Smooth muscle cell (in vitro differentiated cells): ENCODE measurements at regions not wholly inside any gene's neighbourhood (a gene's known extent, or its start where the extent isn't known, plus 50 kb on each side); places are given as distances from the start of the nearest gene placed in this dataset.

ENCODE experiments used
- DNase-seq: peaks from one replicate; lab custom pipeline; 2025; ENCODE audit not compliant: unreplicated experiment; lab: John Stamatoyannopoulos, UW
- H2AFZ ChIP-seq: fragments of 200-600 bp; sonication (generic); 2 replicates; pipeline ENCODE4 v1.6.0; 2016; ENCODE audit warnings: antibody characterized with exemption, low read depth, mild to moderate bottlenecking
- H3F3A ChIP-seq: fragments of 200-600 bp; sonication (generic); 2 replicates; pipeline ENCODE4 v1.6.0; 2017; ENCODE audit warnings: antibody characterized with exemption, low read depth
- H3K27ac ChIP-seq: fragments of 200-600 bp; sonication (generic); 2 replicates; pipeline ENCODE4 v1.5.1; 2016; ENCODE audit warnings: low read depth, mild to moderate bottlenecking
- H3K27me3 ChIP-seq: fragments of 200-600 bp; sonication (generic); 2 replicates; pipeline ENCODE4 v1.6.1; 2016; ENCODE audit warnings: low read depth, mild to moderate bottlenecking
- H3K36me3 ChIP-seq: fragments of 200-600 bp; sonication (generic); 2 replicates; pipeline ENCODE4 v1.5.1; 2016; ENCODE audit warnings: low read depth
- H3K4me1 ChIP-seq: fragments of 200-600 bp; sonication (generic); 2 replicates; pipeline ENCODE4 v1.5.1; 2016; ENCODE audit warnings: low read depth
- H3K4me2 ChIP-seq: fragments of 200-600 bp; sonication (generic); 2 replicates; pipeline ENCODE4 v1.6.0; 2016; ENCODE audit warnings: mild to moderate bottlenecking
- H3K4me3 ChIP-seq: fragments of 200-600 bp; sonication (generic); 2 replicates; pipeline ENCODE4 v1.5.1; 2016; ENCODE audit warnings: mild to moderate bottlenecking
- H3K79me2 ChIP-seq: fragments of 200-600 bp; sonication (generic); 2 replicates; pipeline ENCODE4 v1.6.0; 2016; ENCODE audit warnings: low read depth, mild to moderate bottlenecking
- H3K9ac ChIP-seq: fragments of 200-600 bp; sonication (generic); 2 replicates; pipeline ENCODE4 v1.6.0; 2016; ENCODE audit warnings: low read depth
- H3K9me3 ChIP-seq: fragments of 200-600 bp; sonication (generic); replicated peaks from 2 replicates; pipeline ENCODE4 v1.5.1; 2016; ENCODE audit warnings: low read depth
- H4K20me1 ChIP-seq: fragments of 200-600 bp; sonication (generic); 2 replicates; pipeline ENCODE4 v1.6.0; 2016; ENCODE audit warnings: low read depth
- WGBS: methylation state at CpG from one replicate; pipeline ENCODE4 v1.1.7; 2016; ENCODE audit warnings: low lambda C conversion rate; 5-methylcytosine and 5-hydroxymethylcytosine counted together
- TF ChIP-seq, protein P1 (sequence below): fragments of 200-600 bp; sonication (generic); IDR thresholded peaks from 2 replicates; pipeline ENCODE4 v1.5.1; 2017; ENCODE audit warnings: borderline replicate concordance, mild to moderate bottlenecking, antibody characterized with exemption; ENCODE audit not compliant: insufficient read depth, poor library complexity, severe bottlenecking

- no peaks in the 10 kb centered on the region for H3K27me3 ChIP-seq
Observed at GRCh38 chr13:68304286-68304893, 1074.3 kb upstream of the PCDH9 start.

GRCh38 chr13:68293631-68294030, 1063.5 kb upstream of the PCDH9 start:
- TF ChIP-seq, protein P1, sequence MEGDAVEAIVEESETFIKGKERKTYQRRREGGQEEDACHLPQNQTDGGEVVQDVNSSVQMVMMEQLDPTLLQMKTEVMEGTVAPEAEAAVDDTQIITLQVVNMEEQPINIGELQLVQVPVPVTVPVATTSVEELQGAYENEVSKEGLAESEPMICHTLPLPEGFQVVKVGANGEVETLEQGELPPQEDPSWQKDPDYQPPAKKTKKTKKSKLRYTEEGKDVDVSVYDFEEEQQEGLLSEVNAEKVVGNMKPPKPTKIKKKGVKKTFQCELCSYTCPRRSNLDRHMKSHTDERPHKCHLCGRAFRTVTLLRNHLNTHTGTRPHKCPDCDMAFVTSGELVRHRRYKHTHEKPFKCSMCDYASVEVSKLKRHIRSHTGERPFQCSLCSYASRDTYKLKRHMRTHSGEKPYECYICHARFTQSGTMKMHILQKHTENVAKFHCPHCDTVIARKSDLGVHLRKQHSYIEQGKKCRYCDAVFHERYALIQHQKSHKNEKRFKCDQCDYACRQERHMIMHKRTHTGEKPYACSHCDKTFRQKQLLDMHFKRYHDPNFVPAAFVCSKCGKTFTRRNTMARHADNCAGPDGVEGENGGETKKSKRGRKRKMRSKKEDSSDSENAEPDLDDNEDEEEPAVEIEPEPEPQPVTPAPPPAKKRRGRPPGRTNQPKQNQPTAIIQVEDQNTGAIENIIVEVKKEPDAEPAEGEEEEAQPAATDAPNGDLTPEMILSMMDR, result no peak
- Histone ChIP-seq H3K9me3 (no peaks in the 10 kb centered on the region), H3K4me2 (no peak overlapping the region), H3K9ac (no peak overlapping the region), H3F3A (no peaks in the 10 kb centered on the region), H3K36me3 (no peaks in the 10 kb centered on the region), H2AFZ (no peak overlapping the region), H3K4me3 (no peak overlapping the region), H3K27me3 (no peaks in the 10 kb centered on the region), H3K79me2 (no peaks in the 10 kb centered on the region), H3K4me1 (no peaks in the 10 kb centered on the region), H3K27ac (no peak overlapping the region), H4K20me1 (no peaks in the 10 kb centered on the region)
- DNase-seq, result no peak

More at GRCh38 chr13:68304286-68304893, 1074.3 kb upstream of the PCDH9 start:
- Histone ChIP-seq H3K27ac (no peak overlapping the region), H3K9ac (no peak overlapping the region), H3F3A (no peaks in the 10 kb centered on the region), H3K36me3 (no peaks in the 10 kb centered on the region), H3K79me2 (no peaks in the 10 kb centered on the region), H4K20me1 (no peaks in the 10 kb centered on the region), H3K4me2 (no peak overlapping the region), H3K4me3 (no peak overlapping the region), H2AFZ (no peak overlapping the region), H3K9me3 (no peaks in the 10 kb centered on the region), H3K4me1 (no peaks in the 10 kb centered on the region)
- WGBS, result 3% methylated on average over 1 of the region's 1 CpG
- DNase-seq, result no peak
- TF ChIP-seq, protein P1, result peak; percentile 73

GRCh38 chr13:68292601-68293000, 1062.5 kb upstream of the PCDH9 start:
- H3K4me3 ChIP-seq, result no peak overlapping the region
- TF ChIP-seq, protein P1, result no peak
- WGBS, result 94% methylated on average over 2 of the region's 2 CpGs

GRCh38 chr13:68291595-68291994, 1061.5 kb upstream of the PCDH9 start:
- Histone ChIP-seq H3K4me3 (no peak overlapping the region), H3K9me3 (no peaks in the 10 kb centered on the region), H3K4me1 (no peaks in the 10 kb centered on the region), H3K79me2 (no peaks in the 10 kb centered on the region), H3K27me3 (no peaks in the 10 kb centered on the region), H4K20me1 (no peaks in the 10 kb centered on the region), H3K9ac (no peak overlapping the region), H3K27ac (no peak overlapping the region), H3F3A (no peaks in the 10 kb centered on the region), H2AFZ (no peak overlapping the region), H3K36me3 (no peaks in the 10 kb centered on the region), H3K4me2 (no peak overlapping the region)
- WGBS, result 93% methylated on average over 4 of the region's 4 CpGs
- TF ChIP-seq, protein P1, result no peak
- no peak for DNase-seq

More at GRCh38 chr13:68292601-68293000, 1062.5 kb upstream of the PCDH9 start:
- Histone ChIP-seq H3F3A (no peaks in the 10 kb centered on the region), H2AFZ (peak overlapping the region; percentile 45), H3K79me2 (no peaks in the 10 kb centered on the region), H3K36me3 (no peaks in the 10 kb centered on the region), H3K9me3 (no peaks in the 10 kb centered on the region), H4K20me1 (no peaks in the 10 kb centered on the region), H3K9ac (no peak overlapping the region), H3K4me2 (no peak overlapping the region), H3K27ac (no peak overlapping the region), H3K4me1 (no peaks in the 10 kb centered on the region), H3K27me3 (no peaks in the 10 kb centered on the region)
- no peak for DNase-seq
